Kasumi-1 (cell line): ENCODE measurements at regions not wholly inside any gene's neighbourhood (a gene's known extent, or its start where the extent isn't known, plus 50 kb on each side); places are given as distances from the start of the nearest gene placed in this dataset.

Source experiments
- DNase-seq, 2 experiments: peaks; one replicate each; lab custom pipeline; 2025; lab: John Stamatoyannopoulos, UW

DNA sequence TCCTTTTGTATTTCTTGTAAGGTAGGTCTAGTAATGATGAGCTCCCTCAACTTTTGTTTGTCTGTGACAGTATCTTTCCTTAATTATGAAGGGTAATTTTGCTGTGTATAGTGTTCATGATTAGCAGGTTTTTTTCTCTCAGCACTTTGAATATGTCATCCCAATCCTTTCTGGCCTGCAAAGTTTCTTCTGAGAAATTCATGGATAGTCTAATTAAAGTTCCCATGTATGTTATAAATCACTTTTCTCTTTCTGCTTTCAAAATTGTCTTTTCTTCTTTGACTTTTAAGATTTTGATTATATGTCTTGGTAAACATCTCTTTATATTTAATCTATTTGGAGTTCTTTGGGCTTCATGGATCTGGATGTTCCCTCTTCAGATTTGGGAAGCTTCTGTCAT is 54.3 kb upstream of the ZKSCAN2 start:
- DNase-seq, result no peak

DNA sequence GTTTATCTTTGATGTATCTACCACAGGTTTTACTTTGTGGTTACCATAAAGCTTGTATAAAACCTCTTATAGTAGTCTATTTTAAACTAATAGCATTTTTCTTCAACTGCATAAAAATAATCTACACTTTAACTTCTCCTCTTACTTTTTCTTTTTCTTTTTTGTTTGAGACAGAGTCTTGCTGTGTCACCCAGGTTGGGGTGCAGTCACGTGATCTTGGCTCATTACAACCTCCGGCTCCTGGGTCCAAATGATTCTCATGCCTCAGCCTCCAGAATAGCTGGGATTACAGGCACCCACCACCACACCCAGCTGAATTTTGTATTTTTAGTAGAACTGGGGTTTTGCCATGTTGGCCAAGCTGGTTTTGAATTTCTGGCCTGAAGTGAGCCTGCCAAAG is 53.4 kb upstream of the ZKSCAN2 start:
- no peak for DNase-seq
